Loucy (cell line): ENCODE measurements at regions not wholly inside any gene's neighbourhood (a gene's known extent, or its start where the extent isn't known, plus 50 kb on each side); places are given as distances from the start of the nearest gene placed in this dataset.

Experiments used
- H2AFZ ChIP-seq: fragments of 200-600 bp; sonication (generic); 2 replicates; pipeline ENCODE4 v1.6.0; 2016; ENCODE audit warnings: antibody characterized with exemption, mild to moderate bottlenecking, low read length, moderate library complexity
- H3F3A ChIP-seq: fragments of 200-600 bp; 2 replicates; pipeline ENCODE4 v1.6.0; 2016; ENCODE audit warnings: antibody characterized with exemption, low read depth, mild to moderate bottlenecking
- H3K27me3 ChIP-seq: fragments of 200-600 bp; sonication (generic); 2 replicates; pipeline ENCODE4 v1.6.1; 2014; ENCODE audit warnings: low read length, mild to moderate bottlenecking; ENCODE audit not compliant: insufficient read depth, poor library complexity, severe bottlenecking
- H3K36me3 ChIP-seq: fragments of 200-600 bp; sonication (generic); 2 replicates; pipeline ENCODE4 v1.6.1; 2016; ENCODE audit warnings: low read length; ENCODE audit not compliant: insufficient read depth
- H3K4me1 ChIP-seq: fragments of 200-600 bp; sonication (generic); 2 replicates; pipeline ENCODE4 v1.5.1; 2014; ENCODE audit warnings: low read length, mild to moderate bottlenecking; ENCODE audit not compliant: insufficient read depth, poor library complexity, severe bottlenecking
- H3K4me2 ChIP-seq: fragments of 200-600 bp; sonication (generic); 2 replicates; pipeline ENCODE4 v1.6.0; 2014; ENCODE audit warnings: antibody characterized with exemption, low read length, low read depth, mild to moderate bottlenecking; ENCODE audit not compliant: poor library complexity, severe bottlenecking
- H3K4me3 ChIP-seq: fragments of 200-600 bp; sonication (generic); 2 replicates; pipeline ENCODE4 v1.5.1; 2014; ENCODE audit warnings: low read length, mild to moderate bottlenecking, mixed read lengths; ENCODE audit not compliant: poor library complexity, severe bottlenecking
- H3K79me2 ChIP-seq: fragments of 200-600 bp; sonication (generic); 2 replicates; pipeline ENCODE4 v1.6.1; 2014; ENCODE audit warnings: low read length; ENCODE audit not compliant: insufficient read depth
- H3K9ac ChIP-seq: fragments of 200-600 bp; sonication (generic); 2 replicates; pipeline ENCODE4 v1.6.0; 2014; ENCODE audit warnings: mild to moderate bottlenecking, low read depth, low read length, moderate library complexity; ENCODE audit not compliant: poor library complexity, severe bottlenecking
- H3K9me2 ChIP-seq: fragments of 200-600 bp; sonication (generic); replicated peaks from 2 replicates; pipeline ENCODE4 v1.6.1; 2016; ENCODE audit warnings: low read depth, low read length, mixed read lengths
- H3K9me3 ChIP-seq: fragments of 200-600 bp; sonication (generic); 2 replicates; pipeline ENCODE4 v1.6.1; 2014; ENCODE audit warnings: mild to moderate bottlenecking, antibody characterized with exemption, low read length, low read depth; ENCODE audit not compliant: insufficient read depth
- H4K20me1 ChIP-seq: fragments of 200-600 bp; sonication (generic); 2 replicates; pipeline ENCODE4 v1.6.0; 2014; ENCODE audit warnings: antibody characterized with exemption, low read length, mild to moderate bottlenecking; ENCODE audit not compliant: insufficient read depth, poor library complexity, severe bottlenecking
- CTCF ChIP-seq: fragments of 200-600 bp; sonication (generic); conservative IDR thresholded peaks from 2 replicates; pipeline ENCODE4 v1.5.1; 2014; ENCODE audit warnings: mild to moderate bottlenecking, antibody characterized with exemption, low read length
- EZH2phosphoT487 ChIP-seq: fragments of 200-600 bp; IDR thresholded peaks from 2 replicates; pipeline ENCODE4 v1.6.1; 2018; ENCODE audit warnings: antibody characterized with exemption, mild to moderate bottlenecking, moderate library complexity, borderline replicate concordance

DNA sequence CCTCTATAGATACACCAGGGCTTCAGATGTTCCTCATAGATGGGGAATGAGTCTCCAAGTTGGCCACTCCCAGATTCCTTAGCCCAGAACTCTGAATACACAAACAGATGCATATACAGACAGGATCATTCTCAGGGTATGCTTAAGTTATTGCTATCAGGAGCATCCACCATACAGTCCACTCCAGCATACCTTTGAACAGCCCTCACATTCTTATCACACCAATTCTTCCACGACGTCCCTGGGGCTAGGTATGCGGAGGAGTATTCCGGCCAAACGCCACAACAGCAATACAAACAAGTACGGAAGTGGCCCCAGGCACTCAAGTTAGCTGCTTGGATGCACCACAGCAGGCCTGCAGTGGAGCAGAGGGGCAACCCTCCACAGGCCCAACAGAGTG, 312.5 kb upstream of the CHAC2 start:
- H3K4me1 ChIP-seq, result no peaks in the 10 kb centered on the region
- H3K9me3 ChIP-seq, result no peaks in the 10 kb centered on the region
- TF ChIP-seq CTCF (no peak), EZH2phosphoT487 (no peak)
- H3K4me2 ChIP-seq, result no peak overlapping the region
- no peak overlapping the region for H3K9ac ChIP-seq
- H3K79me2 ChIP-seq, result no peaks in the 10 kb centered on the region
- no peaks in the 10 kb centered on the region for H3K36me3 ChIP-seq
- no peak overlapping the region for H3K4me3 ChIP-seq
- H3K9me2 ChIP-seq, result no peaks in the 10 kb centered on the region
- no peaks in the 10 kb centered on the region for H3F3A ChIP-seq
- H3K27me3 ChIP-seq, result no peaks in the 10 kb centered on the region
- H4K20me1 ChIP-seq, result no peaks in the 10 kb centered on the region
- H2AFZ ChIP-seq, result no peak overlapping the region

DNA sequence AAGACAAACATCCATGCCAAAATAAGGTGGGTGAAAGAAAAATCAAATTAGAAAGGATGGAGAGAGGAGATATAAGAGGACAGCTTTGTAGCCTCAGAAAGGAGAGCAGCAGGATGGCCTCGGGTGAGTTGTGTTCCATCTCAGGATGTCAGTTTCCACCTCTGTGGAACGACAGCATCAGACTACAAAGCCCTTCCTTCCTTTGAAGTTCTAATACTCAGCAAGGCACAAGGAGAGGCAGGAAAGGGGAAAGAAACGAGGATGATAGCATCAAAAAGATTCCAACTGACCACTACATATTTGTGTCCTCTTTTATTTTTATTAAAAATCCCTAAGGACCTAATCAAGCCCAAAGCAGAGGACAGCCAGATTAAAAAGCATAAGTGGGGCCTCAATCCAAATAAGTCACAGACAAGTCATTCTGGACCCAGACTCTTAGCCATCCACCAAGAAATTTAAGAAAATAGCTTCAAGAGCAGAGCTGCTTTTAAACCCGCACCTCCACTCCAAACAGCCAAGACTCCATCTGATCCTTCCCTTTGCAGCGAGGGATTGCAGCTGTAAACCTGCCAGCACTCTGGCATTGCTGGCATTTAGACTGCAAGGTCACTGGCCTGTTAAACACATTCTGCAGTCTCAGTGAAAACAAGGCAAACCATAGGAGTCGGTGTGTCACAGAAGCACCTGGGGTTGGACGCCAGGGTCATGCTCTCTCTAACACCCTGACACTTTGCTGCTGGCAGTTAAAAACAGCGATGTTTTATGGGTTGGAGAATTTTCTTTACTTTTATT, 314.5 kb upstream of the CHAC2 start:
- no peaks in the 10 kb centered on the region for H3K36me3 ChIP-seq
- no peak overlapping the region for H3K4me2 ChIP-seq
- no peaks in the 10 kb centered on the region for H3F3A ChIP-seq
- no peaks in the 10 kb centered on the region for H4K20me1 ChIP-seq
- no peaks in the 10 kb centered on the region for H3K9me3 ChIP-seq
- H3K9ac ChIP-seq, result no peak overlapping the region
- TF ChIP-seq CTCF (no peak), EZH2phosphoT487 (no peak)
- H3K79me2 ChIP-seq, result no peaks in the 10 kb centered on the region
- H3K4me1 ChIP-seq, result no peaks in the 10 kb centered on the region
- H3K9me2 ChIP-seq, result no peaks in the 10 kb centered on the region
- no peaks in the 10 kb centered on the region for H3K27me3 ChIP-seq
- no peak overlapping the region for H2AFZ ChIP-seq
- H3K4me3 ChIP-seq, result no peak overlapping the region

DNA sequence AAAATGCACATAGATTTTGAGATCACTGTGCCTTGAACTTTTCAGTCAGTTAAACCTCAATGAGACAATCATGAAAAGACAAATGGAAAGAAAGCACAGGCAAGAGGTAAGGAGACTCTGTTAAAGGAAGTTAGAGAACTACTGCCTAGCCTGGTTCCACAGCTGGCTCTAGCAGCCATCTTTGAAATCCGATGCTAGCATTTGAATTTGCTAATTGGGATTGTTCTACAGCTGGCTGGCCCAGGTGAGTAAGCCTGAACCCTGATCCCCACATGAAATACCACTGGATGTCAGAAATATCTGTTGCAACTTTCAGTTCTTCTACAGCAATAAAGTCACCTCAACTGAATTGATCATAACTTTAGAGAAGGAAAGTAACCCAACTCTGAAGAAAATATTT, 315.2 kb upstream of the CHAC2 start:
- H3K9me3 ChIP-seq, result no peaks in the 10 kb centered on the region
- H3K27me3 ChIP-seq, result no peaks in the 10 kb centered on the region
- no peaks in the 10 kb centered on the region for H3K9me2 ChIP-seq
- H2AFZ ChIP-seq, result no peak overlapping the region
- no peaks in the 10 kb centered on the region for H4K20me1 ChIP-seq
- no peaks in the 10 kb centered on the region for H3K79me2 ChIP-seq
- TF ChIP-seq CTCF (no peak), EZH2phosphoT487 (no peak)
- H3K36me3 ChIP-seq, result no peaks in the 10 kb centered on the region
- H3F3A ChIP-seq, result no peaks in the 10 kb centered on the region
- no peak overlapping the region for H3K9ac ChIP-seq
- H3K4me1 ChIP-seq, result no peaks in the 10 kb centered on the region
- no peak overlapping the region for H3K4me2 ChIP-seq
- no peak overlapping the region for H3K4me3 ChIP-seq
